GM19372 (cell line): ENCODE measurements at regions not wholly inside any gene's neighbourhood (a gene's known extent, or its start where the extent isn't known, plus 50 kb on each side); places are given as distances from the start of the nearest gene placed in this dataset.
"Not testable (repeated sequence)": the region's sequence is repeated elsewhere in the genome, so short reads cannot be mapped to it uniquely, and the experiment has no call there.

Experiments used
- ATAC-seq: cut with Tn5 transposase; IDR thresholded peaks from one replicate; pipeline ENCODE4 v1.9.1; 2021; ENCODE audit warnings: mild to moderate bottlenecking, low read depth, moderate library complexity; ENCODE audit not compliant: unreplicated experiment

- no peak for ATAC-seq
Observed at GRCh38 chr10:23493711-23494110, 54.8 kb downstream of the OTUD1 start.

GRCh38 chr10:23496727-23497126 lies 57.9 kb downstream of the OTUD1 start:
- no peak for ATAC-seq

DNA sequence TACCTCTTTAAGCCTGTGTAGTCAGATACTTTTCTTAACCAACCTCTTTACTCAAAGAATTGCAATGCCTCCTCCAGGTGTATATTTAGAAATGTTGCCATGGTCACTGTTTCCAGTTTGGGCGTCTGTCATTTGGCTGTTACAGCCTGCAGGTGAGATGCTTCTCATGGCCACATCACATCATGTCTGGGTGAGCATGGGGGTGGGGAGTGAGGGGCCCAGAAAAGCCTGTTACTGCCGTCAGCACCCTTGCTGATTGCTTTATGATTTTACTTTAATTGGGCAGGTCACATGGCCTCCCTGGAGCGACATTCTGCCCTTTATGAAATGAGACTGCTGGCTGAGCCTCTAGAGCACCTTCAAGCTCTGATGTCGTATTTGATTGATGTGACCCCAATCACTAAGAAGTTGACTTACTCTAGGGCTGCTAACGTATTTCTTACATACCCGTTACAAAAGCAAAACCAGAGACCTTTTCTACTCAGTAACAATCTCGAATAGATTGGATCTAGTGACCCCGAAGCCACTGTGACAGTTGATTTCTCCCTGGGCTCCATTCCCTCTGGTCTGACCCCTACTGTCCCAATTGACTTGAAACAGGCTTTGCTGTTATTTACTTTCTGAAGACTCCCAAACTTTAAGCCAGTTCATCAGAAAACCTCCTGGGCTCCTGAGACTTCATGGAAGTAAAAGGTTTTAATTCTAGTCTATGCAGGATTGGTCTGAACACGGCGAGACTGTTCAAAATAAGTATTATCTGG lies 60.7 kb downstream of the OTUD1 start:
- ATAC-seq, result no peak

DNA sequence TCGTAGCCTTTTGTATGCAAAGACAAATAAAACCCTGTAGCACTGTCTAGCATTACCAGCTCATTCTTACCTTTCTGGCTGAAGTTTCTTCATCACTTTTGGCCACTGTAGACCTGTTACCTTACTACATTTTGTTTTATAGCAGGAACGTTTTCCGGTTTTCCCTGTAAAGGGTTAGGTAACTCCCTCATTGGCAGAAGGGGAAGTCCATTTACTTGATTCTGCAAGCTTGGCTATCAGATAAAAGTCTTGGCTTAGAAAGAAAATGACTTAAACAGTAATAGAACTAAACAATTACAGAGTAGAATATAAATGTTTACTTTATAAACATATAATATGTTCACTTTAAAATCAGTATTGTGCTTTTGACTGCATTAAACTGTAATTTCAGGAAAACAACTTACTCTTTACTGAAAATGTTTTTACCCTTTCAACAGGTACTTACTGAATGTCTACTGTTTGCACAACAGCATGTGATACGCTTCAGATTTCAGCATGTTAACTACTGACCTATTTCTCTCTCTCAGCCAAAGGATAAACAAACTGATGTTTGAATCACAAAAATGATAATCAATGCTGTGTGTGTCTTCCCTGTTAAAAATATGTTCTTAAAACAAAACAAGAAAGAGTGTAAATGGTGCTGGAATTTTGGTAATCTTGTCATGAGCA lies 67.1 kb downstream of the OTUD1 start:
- ATAC-seq, result no peak

- ATAC-seq, result no peak
Observed at GRCh38 chr10:23512355-23513058, 73.6 kb downstream of the OTUD1 start.

GRCh38 chr10:23513621-23514020 lies 74.7 kb downstream of the OTUD1 start:
- not testable (repeated sequence) for ATAC-seq

DNA sequence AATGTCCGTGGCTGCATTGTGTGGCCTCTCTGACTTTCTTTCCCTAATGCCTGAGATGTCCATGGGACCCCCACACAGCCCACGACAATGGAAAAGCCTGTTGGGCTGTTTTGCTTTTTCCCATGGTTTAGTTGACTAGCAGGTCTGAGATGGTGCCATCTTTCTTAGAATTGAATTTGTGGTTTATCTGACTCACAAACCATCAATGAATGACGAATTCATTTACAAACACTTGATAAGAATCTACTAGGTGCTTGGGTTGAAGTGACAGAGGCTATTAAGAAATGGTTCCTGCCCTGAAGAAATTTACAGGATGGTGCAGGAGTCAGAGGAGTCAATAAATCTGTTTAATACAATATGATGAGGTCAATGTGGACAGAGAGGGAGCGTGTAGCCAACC lies 75.4 kb downstream of the OTUD1 start:
- ATAC-seq, result no peak

GRCh38 chr10:23516530-23516929 lies 77.7 kb downstream of the OTUD1 start:
- no peak for ATAC-seq

DNA sequence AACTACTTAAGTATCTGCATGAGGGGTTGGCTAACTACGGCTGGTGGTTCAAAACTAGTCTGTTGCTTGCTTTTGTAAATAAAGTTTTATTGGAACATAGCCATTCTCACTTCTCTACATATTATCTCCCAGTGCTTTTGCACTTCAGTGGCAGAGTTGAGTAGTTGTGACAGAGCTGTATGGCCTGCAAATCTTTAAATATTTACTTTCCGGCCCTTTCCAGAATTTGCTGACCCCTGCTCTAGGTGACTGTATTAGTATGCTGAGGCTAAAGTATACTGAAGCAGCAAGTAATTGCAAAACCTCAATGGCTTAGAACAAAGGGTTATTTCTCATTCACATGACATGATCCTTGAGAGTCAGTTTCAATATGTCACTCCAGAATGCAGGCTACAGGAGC lies 78.3 kb downstream of the OTUD1 start:
- no peak for ATAC-seq

- ATAC-seq, result no peak
Observed at GRCh38 chr10:23521735-23522134, 82.9 kb downstream of the OTUD1 start.

DNA sequence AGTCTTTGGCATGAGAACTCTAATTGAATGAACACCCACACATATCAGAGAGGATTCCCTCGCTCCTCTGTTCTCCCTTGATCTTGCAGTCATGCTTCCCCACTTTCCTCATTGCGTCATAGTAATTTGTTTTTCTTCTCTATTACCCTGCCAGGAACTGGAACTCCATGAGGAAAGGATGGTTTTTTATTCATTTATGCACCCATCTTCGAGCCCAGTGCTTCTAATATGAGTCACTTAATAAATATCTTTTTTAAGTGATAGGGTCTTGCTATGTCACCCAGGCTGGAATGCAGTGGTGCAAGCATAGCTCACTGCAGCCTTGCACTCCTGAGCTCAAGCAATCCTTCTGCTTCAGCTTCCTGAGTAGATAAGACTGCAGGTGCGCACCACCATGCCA lies 83.5 kb downstream of the OTUD1 start:
- no peak for ATAC-seq

GRCh38 chr10:23523251-23523650 lies 84.4 kb downstream of the OTUD1 start:
- ATAC-seq, result no peak

- no peak for ATAC-seq
Observed at GRCh38 chr10:23525406-23525805, 86.5 kb downstream of the OTUD1 start.

- ATAC-seq, result no peak
Observed at GRCh38 chr10:23528419-23528818, 89.5 kb downstream of the OTUD1 start.

DNA sequence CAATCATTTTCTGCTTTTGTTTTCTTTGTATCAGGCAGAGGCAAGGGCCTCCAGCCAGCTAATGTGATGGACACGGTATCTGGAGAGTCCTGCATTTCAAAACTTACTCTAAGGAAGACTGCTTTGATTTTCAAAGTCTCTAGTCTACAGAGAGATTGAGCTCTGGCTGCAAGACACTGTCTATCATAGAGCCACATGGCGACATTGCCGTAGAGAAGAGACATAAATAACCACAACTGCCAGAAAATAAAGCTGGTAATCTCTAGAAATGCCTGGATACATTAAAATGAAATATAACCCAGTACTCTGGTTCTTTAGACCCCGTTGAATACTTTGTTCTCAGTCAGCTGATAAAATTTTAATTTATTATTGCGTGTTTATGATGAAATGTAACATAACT lies 90.8 kb downstream of the OTUD1 start:
- no peak for ATAC-seq

DNA sequence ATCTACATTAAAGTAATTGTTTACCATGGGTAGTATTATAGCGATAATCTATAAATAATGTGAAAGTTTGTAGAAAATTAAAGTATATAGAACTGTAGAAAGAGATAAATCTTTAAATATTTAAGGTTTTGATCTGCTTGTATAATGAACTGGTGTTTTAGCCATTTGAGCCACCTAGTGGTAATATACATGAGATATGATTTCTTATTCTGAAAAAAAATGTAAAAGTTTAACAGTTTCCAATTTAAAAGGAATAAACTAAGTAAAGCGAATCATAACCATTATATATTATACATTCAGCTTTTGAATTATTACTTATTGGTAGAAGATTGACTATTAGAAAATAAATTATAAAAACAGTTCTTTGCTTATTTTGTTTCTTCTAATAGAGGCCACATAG lies 91.2 kb downstream of the OTUD1 start:
- no peak for ATAC-seq

- no peak for ATAC-seq
Observed at GRCh38 chr10:23533212-23533611, 94.3 kb downstream of the OTUD1 start.

DNA sequence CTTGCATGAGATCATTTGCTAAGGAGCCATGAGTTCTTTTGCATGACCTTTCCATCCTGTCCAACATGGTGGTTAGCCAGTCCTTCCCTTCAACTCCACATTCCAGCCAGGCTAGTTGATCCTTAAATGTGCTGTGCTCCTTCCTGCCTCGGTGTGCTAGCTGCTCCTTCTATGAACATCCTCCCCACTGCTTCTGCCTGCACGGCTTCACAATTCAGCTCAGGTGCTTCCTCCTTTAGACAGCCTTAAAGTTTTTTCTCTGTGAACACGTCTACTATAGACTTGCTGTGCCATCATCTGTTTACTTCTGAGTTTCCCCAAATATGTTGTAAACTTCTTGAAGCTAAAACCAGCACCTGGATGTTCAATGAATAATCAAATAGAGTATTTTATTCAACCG lies 95.5 kb downstream of the OTUD1 start:
- ATAC-seq, result no peak

GRCh38 chr10:23534761-23535160 lies 95.9 kb downstream of the OTUD1 start:
- ATAC-seq, result no peak

DNA sequence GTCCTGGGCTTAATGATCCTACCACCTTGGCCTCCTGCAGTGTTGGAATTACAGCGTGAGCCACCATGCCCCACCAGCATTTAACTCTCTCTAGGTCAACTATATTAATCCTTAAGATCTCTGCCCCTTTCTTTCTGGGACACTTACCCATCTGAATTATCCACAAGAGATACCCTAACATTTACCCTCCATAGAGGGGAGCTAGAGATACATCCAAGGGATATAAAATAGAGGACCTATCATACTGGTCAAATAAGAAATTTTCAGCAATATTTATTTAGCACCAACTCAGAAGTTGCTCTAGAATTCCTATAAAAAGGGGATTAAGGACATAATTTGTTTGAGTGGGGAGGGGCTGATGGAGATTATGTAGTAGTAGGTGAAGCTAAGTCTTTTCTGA lies 96.5 kb downstream of the OTUD1 start:
- no peak for ATAC-seq

GRCh38 chr10:23538968-23539367 lies 100.1 kb downstream of the OTUD1 start:
- ATAC-seq, result no peak
